Erythroblast (primary cell): ENCODE measurements at regions not wholly inside any gene's neighbourhood (a gene's known extent, or its start where the extent isn't known, plus 50 kb on each side); places are given as distances from the start of the nearest gene placed in this dataset.

ENCODE experiments used
- GATA1 ChIP-seq: IDR thresholded peaks from 2 replicates; pipeline ENCODE4 v1.6.1; 2011; ENCODE audit warnings: low read depth, mild to moderate bottlenecking, control low read depth, low read length, moderate library complexity
- POLR2A ChIP-seq: IDR thresholded peaks from 2 replicates; pipeline ENCODE4 v1.6.1; 2011; ENCODE audit warnings: mild to moderate bottlenecking, low read length

- TF ChIP-seq POLR2A (no peak), GATA1 (no peak)
Observed at GRCh38 chr3:174681784-174682183, 177.3 kb upstream of the NAALADL2 start.
